ENCODE measurements at regions not wholly inside any gene's neighbourhood (a gene's known extent, or its start where the extent isn't known, plus 50 kb on each side); places are given as distances from the start of the nearest gene placed in this dataset.
"Not testable (repeated sequence)": the region's sequence is repeated elsewhere in the genome, so short reads cannot be mapped to it uniquely, and the experiment has no call there.

DNA sequence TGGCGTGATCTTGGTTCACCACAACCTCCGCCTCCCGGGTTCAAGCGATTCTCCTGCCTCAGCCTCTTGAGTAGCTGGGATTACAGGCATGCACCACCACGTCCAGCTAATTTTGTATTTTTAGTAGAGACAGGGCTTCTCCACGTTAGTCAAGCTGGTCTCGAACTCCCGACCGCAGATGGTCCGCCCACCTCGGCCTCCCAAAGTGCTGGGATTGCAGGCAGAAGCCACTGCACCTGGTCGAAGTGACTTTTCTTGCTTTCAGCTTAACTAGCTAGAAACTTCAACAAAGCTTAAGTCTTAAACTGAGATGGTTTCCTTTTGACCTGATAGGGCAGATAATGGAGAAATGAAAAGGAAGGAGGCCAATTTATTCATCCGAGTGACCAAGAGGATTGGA lies 130.5 kb downstream of the FAM161A start:
- H3K79me2 ChIP-seq (ENCODE audit: control insufficient read depth in 1 of 2, insufficient read depth in 2 of 2, low read length in 2 of 2); H3K79me1 ChIP-seq (ENCODE audit: low read depth, low read length); H3K9me3 ChIP-seq (ENCODE audit: insufficient read depth in 2 of 2, low read depth in 1 of 2, low read length in 1 of 2); H3K4me3 ChIP-seq (ENCODE audit: extremely low read depth in 1 of 4, insufficient read depth in 2 of 4, low read depth in 3 of 4, low read length in 4 of 4); FAIRE-seq; H2BK12ac ChIP-seq (ENCODE audit: low read depth, low read length); H3K27ac ChIP-seq (ENCODE audit: low read depth, low read length); H3K27me3 ChIP-seq (replicated peaks in 1 of 4; ENCODE audit: control insufficient read depth in 3 of 4, extremely low read depth in 1 of 4, insufficient read depth in 3 of 4, low read length in 3 of 4); H2BK15ac ChIP-seq (ENCODE audit: low read length); H4K20me1 ChIP-seq (replicated peaks in 1 of 2; ENCODE audit: control insufficient read depth in 1 of 2, insufficient read depth in 2 of 2, low read length in 2 of 2); POLR2A ChIA-PET (ENCODE audit: partially characterized antibody); H2AFZ ChIP-seq (ENCODE audit: low read length); H3K9ac ChIP-seq (replicated peaks in 1 of 4; ENCODE audit: extremely low read depth in 1 of 4, low read depth in 3 of 4, low read length in 3 of 4); H4K8ac ChIP-seq (ENCODE audit: extremely low read depth, insufficient read depth, low read length); H4K5ac ChIP-seq (ENCODE audit: insufficient read length, low read depth, low read length); H3K4me1 ChIP-seq (replicated peaks in 1 of 4; ENCODE audit: control insufficient read depth in 3 of 4, insufficient read depth in 4 of 4, low read length in 3 of 4); H3K14ac ChIP-seq (ENCODE audit: insufficient read length); H3K23me2 ChIP-seq (ENCODE audit: low read depth, low read length); H3K4me2 ChIP-seq (ENCODE audit: insufficient read depth in 1 of 2, low read depth in 2 of 2, low read length in 2 of 2); H3K4ac ChIP-seq (replicated peaks; ENCODE audit: insufficient read length, low read depth, low read length); H3K23ac ChIP-seq (ENCODE audit: insufficient read length); H2AK5ac ChIP-seq (ENCODE audit: low read depth, low read length); H2BK120ac ChIP-seq (replicated peaks; ENCODE audit: low read depth, low read length); H2BK5ac ChIP-seq (ENCODE audit: low read depth, low read length); DNase-seq (ENCODE audit: low read depth in 1 of 2, low spot score in 2 of 2); H3K56ac ChIP-seq (replicated peaks; ENCODE audit: insufficient read length, low read depth, low read length); H3K36me3 ChIP-seq (ENCODE audit: control insufficient read depth in 2 of 4, insufficient read depth in 4 of 4, low read length in 3 of 4); H4K91ac ChIP-seq (replicated peaks; ENCODE audit: insufficient read length, low read length); H3K18ac ChIP-seq (ENCODE audit: extremely low read depth, low read length); H2BK20ac ChIP-seq (ENCODE audit: low read length): not testable (repeated sequence)
- WGBS, 2 experiments (ENCODE audit: extremely low coverage in 1 of 2, insufficient coverage in 1 of 2, insufficient read length in 1 of 2, insufficient replicate concordance in 2 of 2, low coverage in 1 of 2, low lambda C conversion rate in 2 of 2, missing lambda C conversion rate in 1 of 2) = 92% methylated on average over 8 of the region's 13 CpGs; no CpG with 5 or more reads in 1 of the 2 experiments
- CTCF ChIA-PET (ENCODE audit: partially characterized antibody) = interaction anchor here (1.0 to 1.1 kb wide), 2 partner anchors 13 to 17 kb away, joined by 3 to 4 read pairs; no protein-coding TSS in a partner anchor

All from H1 (cell line).